IMR-90 (cell line): ENCODE measurements at regions not wholly inside any gene's neighbourhood (a gene's known extent, or its start where the extent isn't known, plus 50 kb on each side); places are given as distances from the start of the nearest gene placed in this dataset.

Source experiments
- ATAC-seq: fragments of 200-7000 bp; cut with Tn5 transposase; 2 replicates; pipeline ENCODE4 v1.9.1; 2020; ENCODE audit warnings: low read depth, mild to moderate bottlenecking, moderate library complexity
- BruUV-seq: library from RNA; stranded (reverse); fragments of 400-500 nt; replicated peaks from 2 replicates; lab custom pipeline; 2021; lab: Mats Ljungman, UMichigan
- CTCF ChIA-PET: fragments of 300-600 bp; formaldehyde crosslinking; extraction: SDS; loops from one replicate; lab custom pipeline; 2021; ENCODE audit warnings: antibody characterized with exemption; lab: Yijun Ruan, JAX
- POLR2A ChIA-PET: fragments of 300-600 bp; sonication (Branson Sonifier 250); formaldehyde crosslinking; loops from one replicate; lab custom pipeline; 2022; ENCODE audit warnings: antibody characterized with exemption; ENCODE audit not compliant: unreplicated experiment; lab: Charles Lee
- DNase-seq: peaks from one replicate; pipeline ENCODE4 v3.0.0; 2013
- H2AFZ ChIP-seq: replicated peaks from 2 replicates; pipeline ENCODE3; 2013; ENCODE audit warnings: low read length, mild to moderate bottlenecking; ENCODE audit not compliant: poor library complexity
- H2AK5ac ChIP-seq: 2 replicates; pipeline ENCODE4 v1.6.1; 2013; ENCODE audit warnings: low read depth, low read length, inconsistent platforms
- H2AK9ac ChIP-seq: replicated peaks from 2 replicates; pipeline ENCODE3; 2013; ENCODE audit warnings: mild to moderate bottlenecking, low read depth, low read length, moderate library complexity; ENCODE audit not compliant: poor library complexity
- H2BK120ac ChIP-seq: 2 replicates; pipeline ENCODE4 v1.6.1; 2013; ENCODE audit warnings: low read depth, low read length, inconsistent platforms
- H2BK15ac ChIP-seq: 3 replicates; pipeline ENCODE4 v1.6.1; 2013; ENCODE audit warnings: low read depth, low read length, inconsistent platforms
- H2BK20ac ChIP-seq: 2 replicates; pipeline ENCODE4 v1.6.1; 2013; ENCODE audit warnings: low read depth, mild to moderate bottlenecking, inconsistent platforms, low read length, moderate library complexity
- H2BK5ac ChIP-seq: 2 replicates; pipeline ENCODE4 v1.6.1; 2013; ENCODE audit warnings: mild to moderate bottlenecking, low read depth, low read length, inconsistent platforms; ENCODE audit not compliant: poor library complexity, severe bottlenecking
- H3K14ac ChIP-seq: replicated peaks from 2 replicates; pipeline ENCODE4 v1.6.1; 2013; ENCODE audit warnings: low read depth, low read length, inconsistent platforms
- H3K18ac ChIP-seq: 2 replicates; pipeline ENCODE4 v1.6.1; 2013; ENCODE audit warnings: low read depth, low read length, control low read depth
- H3K23ac ChIP-seq: 2 replicates; pipeline ENCODE4 v1.6.1; 2013; ENCODE audit warnings: low read depth, low read length, inconsistent platforms
- H3K27ac ChIP-seq: 2 replicates; pipeline ENCODE4 v1.5.1; 2013; ENCODE audit warnings: mild to moderate bottlenecking, control low read depth, low read length; ENCODE audit not compliant: insufficient read depth
- H3K27me3 ChIP-seq: 2 replicates; pipeline ENCODE4 v1.6.1; 2013; ENCODE audit warnings: low read length; ENCODE audit not compliant: control insufficient read depth, insufficient read depth
- H3K36me3 ChIP-seq: 2 replicates; pipeline ENCODE4 v1.6.1; 2013; ENCODE audit warnings: low read length, mixed read lengths; ENCODE audit not compliant: control insufficient read depth, insufficient read depth
- H3K4ac ChIP-seq: 2 replicates; pipeline ENCODE4 v1.6.1; 2013; ENCODE audit warnings: low read depth, low read length, inconsistent platforms
- H3K4me1 ChIP-seq: 2 replicates; pipeline ENCODE4 v1.6.1; 2013; ENCODE audit warnings: low read length, mixed read lengths; ENCODE audit not compliant: control insufficient read depth, insufficient read depth
- H3K4me2 ChIP-seq: 2 replicates; pipeline ENCODE4 v1.6.1; 2013; ENCODE audit warnings: low read depth, mild to moderate bottlenecking, control low read depth, low read length, moderate library complexity
- H3K4me3 ChIP-seq: 2 replicates; pipeline ENCODE4 v1.5.1; 2013; ENCODE audit warnings: low read depth, mild to moderate bottlenecking, control low read depth, low read length, moderate library complexity; ENCODE audit not compliant: insufficient read depth
- H3K56ac ChIP-seq: 2 replicates; pipeline ENCODE4 v1.6.1; 2013; ENCODE audit warnings: low read length, inconsistent platforms; ENCODE audit not compliant: insufficient read depth; ENCODE audit errors: extremely low read depth
- H3K79me1 ChIP-seq, 2 experiments: 2 replicates each; pipeline ENCODE4 v1.6.1; 2013; ENCODE audit warnings: low read length in 2 of 2, inconsistent platforms in 1 of 2, low read depth in 1 of 2
- H3K9ac ChIP-seq: 2 replicates; pipeline ENCODE4 v1.6.1; 2013; ENCODE audit warnings: low read depth, low read length, control low read depth
- H3K9me1 ChIP-seq: 2 replicates; pipeline ENCODE4 v1.6.1; 2013; ENCODE audit warnings: low read length, inconsistent platforms; ENCODE audit not compliant: insufficient read depth
- H3K9me3 ChIP-seq: 2 replicates; pipeline ENCODE4 v1.6.1; 2013; ENCODE audit warnings: low read length; ENCODE audit not compliant: control insufficient read depth, insufficient read depth
- H4K20me1 ChIP-seq: 2 replicates; pipeline ENCODE4 v1.6.1; 2013; ENCODE audit warnings: low read length, inconsistent platforms; ENCODE audit not compliant: insufficient read depth
- H4K5ac ChIP-seq: 2 replicates; pipeline ENCODE4 v1.6.1; 2013; ENCODE audit warnings: mild to moderate bottlenecking, low read depth, low read length, control low read depth
- H4K8ac ChIP-seq, 2 experiments: 2 replicates each; pipeline ENCODE4 v1.6.1; 2013; ENCODE audit warnings: low read depth in 2 of 2, low read length in 2 of 2, control low read depth in 1 of 2, inconsistent platforms in 1 of 2
- H4K91ac ChIP-seq: 2 replicates; pipeline ENCODE4 v1.6.1; 2013; ENCODE audit warnings: low read depth, low read length, inconsistent platforms; ENCODE audit not compliant: insufficient read depth
- BHLHE40 ChIP-seq: fragments of 150-350 bp; IDR thresholded peaks from 2 replicates; pipeline ENCODE4 v1.6.1; 2016; ENCODE audit warnings: mild to moderate bottlenecking, low read depth, low read length
- CHD1 ChIP-seq: IDR thresholded peaks from 2 replicates; pipeline ENCODE4 v1.6.1; 2012; ENCODE audit warnings: low read depth, low read length, improper control_type of control experiment
- FOS ChIP-seq: fragments of 150-350 bp; IDR thresholded peaks from 2 replicates; pipeline ENCODE4 v1.6.1; 2016; ENCODE audit warnings: low read depth, low read length
- MAFK ChIP-seq: IDR thresholded peaks from 2 replicates; pipeline ENCODE4 v1.6.1; 2012; ENCODE audit warnings: low read depth, low read length, improper control_type of control experiment
- MXI1 ChIP-seq: IDR thresholded peaks from 2 replicates; pipeline ENCODE4 v1.6.1; 2012; ENCODE audit warnings: low read depth, mild to moderate bottlenecking, low read length, moderate library complexity, borderline replicate concordance
- RCOR1 ChIP-seq: IDR thresholded peaks from 2 replicates; pipeline ENCODE4 v1.6.1; 2012; ENCODE audit warnings: mild to moderate bottlenecking, low read length, improper control_type of control experiment; ENCODE audit not compliant: insufficient replicate concordance
- RFX5 ChIP-seq: IDR thresholded peaks from 2 replicates; pipeline ENCODE4 v1.8.0; 2012; ENCODE audit warnings: low read depth, mild to moderate bottlenecking, low read length, moderate library complexity
- SMC3 ChIP-seq: fragments of 150-350 bp; IDR thresholded peaks from 2 replicates; pipeline ENCODE4 v1.6.1; 2016; ENCODE audit warnings: low read depth, mild to moderate bottlenecking, antibody characterized with exemption, low read length, moderate library complexity
- WGBS, 2 experiments: methylation state at CpG; one replicate each; pipeline versions ENCODE4 v1.1.5 to v1.1.7; 2013; ENCODE audit warnings: missing lambda C conversion rate in 2 of 2; ENCODE audit not compliant: insufficient read length in 1 of 2; ENCODE audit errors: extremely low coverage in 2 of 2; 5-methylcytosine and 5-hydroxymethylcytosine counted together
- dilution Hi-C: fragments of 300-500 bp; cut with HindIII; formaldehyde crosslinking; loops from one replicate; pipeline ENCODE4 v1.14.3; 2018; ENCODE audit warnings: low sequenced_read_pairs; ENCODE audit not compliant: unreplicated experiment
- in situ Hi-C: fragments of 300-500 bp; cut with MboI; formaldehyde crosslinking; loops from 3 replicates; pipeline ENCODE4 v1.14.3; 2019; ENCODE audit warnings: low sequenced_read_pairs, inconsistent platforms, mixed read lengths
- intact Hi-C: fragments of 100-400 bp; cut with micrococcal nuclease; formaldehyde crosslinking; loops from 2 replicates; pipeline ENCODE4 v1.10.0; 2022
- TF ChIP-seq, protein P1 (sequence below): fragments of 150-350 bp; IDR thresholded peaks from 2 replicates; pipeline ENCODE4 v1.6.1; 2017; ENCODE audit warnings: mild to moderate bottlenecking, antibody characterized with exemption, low read length, low read depth
- TF ChIP-seq, protein P2 (sequence below): fragments of 150-350 bp; IDR thresholded peaks from 2 replicates; pipeline ENCODE4 v1.6.1; 2016; ENCODE audit warnings: low read depth, mild to moderate bottlenecking, low read length, moderate library complexity, borderline replicate concordance

DNA sequence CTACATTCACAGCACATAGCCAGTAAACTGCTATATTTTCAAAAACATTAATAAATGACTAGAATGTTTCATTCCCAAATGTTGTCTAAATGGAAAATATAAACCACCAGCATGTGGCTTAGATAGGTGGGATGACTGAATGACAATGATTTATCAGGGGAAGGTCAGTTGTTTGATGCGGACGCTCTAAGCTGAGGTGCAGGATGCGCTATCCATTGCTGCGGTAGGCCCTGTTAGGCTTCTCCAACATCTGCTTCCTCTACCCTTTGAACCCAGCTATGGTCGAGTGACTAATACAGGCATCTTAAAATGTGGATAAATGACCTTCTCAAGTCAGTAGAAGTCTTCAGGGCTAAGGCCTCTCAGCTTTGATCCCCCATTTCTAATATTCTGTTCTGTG, 584.2 kb downstream of the CMPK2 start:
- Histone ChIP-seq H3K4me3 (no peak overlapping the region), H4K8ac (no peak overlapping the region), H3K4me2 (no peak overlapping the region), H3K9me3 (peaks cover 3% of the 10 kb centered on the region), H3K9me1 (no peaks in the 10 kb centered on the region), H4K20me1 (no peaks in the 10 kb centered on the region), H2AFZ (no peak overlapping the region), H3K14ac (no peak overlapping the region), H3K23ac (no peak overlapping the region), H3K36me3 (no peaks in the 10 kb centered on the region), H4K5ac (no peak overlapping the region), H3K9ac (no peak overlapping the region), H3K18ac (no peak overlapping the region), H2BK20ac (no peak overlapping the region), H2BK15ac (no peak overlapping the region), H2AK5ac (no peak overlapping the region), H2BK5ac (no peak overlapping the region), H3K27me3 (no peaks in the 10 kb centered on the region), H3K4me1 (no peaks in the 10 kb centered on the region), H4K91ac (no peak overlapping the region), H3K56ac (no peak overlapping the region), H3K27ac (no peak overlapping the region), H3K4ac (no peak overlapping the region), H2BK120ac (no peak overlapping the region), H3K79me1 (no peaks in the 10 kb centered on the region), H2AK9ac (no peak overlapping the region)
- CTCF ChIA-PET, result no interaction called here
- dilution Hi-C loops, result no loop called here
- in situ Hi-C loops, result no loop called here
- POLR2A ChIA-PET, result no interaction called here
- BruUV-seq, result no TSS peak
- ATAC-seq, result no peak
- TF ChIP-seq BHLHE40 (no peak), FOS (no peak), CHD1 (no peak), RCOR1 (no peak), SMC3 (no peak), MXI1 (no peak), RFX5 (no peak), MAFK (no peak)
- TF ChIP-seq, protein P1, sequence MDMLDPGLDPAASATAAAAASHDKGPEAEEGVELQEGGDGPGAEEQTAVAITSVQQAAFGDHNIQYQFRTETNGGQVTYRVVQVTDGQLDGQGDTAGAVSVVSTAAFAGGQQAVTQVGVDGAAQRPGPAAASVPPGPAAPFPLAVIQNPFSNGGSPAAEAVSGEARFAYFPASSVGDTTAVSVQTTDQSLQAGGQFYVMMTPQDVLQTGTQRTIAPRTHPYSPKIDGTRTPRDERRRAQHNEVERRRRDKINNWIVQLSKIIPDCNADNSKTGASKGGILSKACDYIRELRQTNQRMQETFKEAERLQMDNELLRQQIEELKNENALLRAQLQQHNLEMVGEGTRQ, result no peak
- TF ChIP-seq, protein P2, sequence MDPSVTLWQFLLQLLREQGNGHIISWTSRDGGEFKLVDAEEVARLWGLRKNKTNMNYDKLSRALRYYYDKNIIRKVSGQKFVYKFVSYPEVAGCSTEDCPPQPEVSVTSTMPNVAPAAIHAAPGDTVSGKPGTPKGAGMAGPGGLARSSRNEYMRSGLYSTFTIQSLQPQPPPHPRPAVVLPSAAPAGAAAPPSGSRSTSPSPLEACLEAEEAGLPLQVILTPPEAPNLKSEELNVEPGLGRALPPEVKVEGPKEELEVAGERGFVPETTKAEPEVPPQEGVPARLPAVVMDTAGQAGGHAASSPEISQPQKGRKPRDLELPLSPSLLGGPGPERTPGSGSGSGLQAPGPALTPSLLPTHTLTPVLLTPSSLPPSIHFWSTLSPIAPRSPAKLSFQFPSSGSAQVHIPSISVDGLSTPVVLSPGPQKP, result no peak
- no peak for DNase-seq
- WGBS, 2 experiments, result no CpG with 5 or more reads among the region's 5 CpGs
- intact Hi-C loops, result no loop called here
